Naive thymus-derived CD8-positive, alpha-beta T cell (primary cell): ENCODE measurements at regions not wholly inside any gene's neighbourhood (a gene's known extent, or its start where the extent isn't known, plus 50 kb on each side); places are given as distances from the start of the nearest gene placed in this dataset.
"Not testable (repeated sequence)": the region's sequence is repeated elsewhere in the genome, so short reads cannot be mapped to it uniquely, and the experiment has no call there.

Experiments
- ATAC-seq, 2 donors: fragments of 150-1000 bp; cut with Tn5 transposase in 1 of 2; sonication (Bioruptor Pico), chemical (Tn5 transposase) in 1 of 2; 1 replicate in 1 of 2; 2 replicates in 1 of 2; pipeline ENCODE4 v1.10.0; 2021; ENCODE audit warnings: mild to moderate bottlenecking in 2 of 2, moderate library complexity in 2 of 2
- POLR2A ChIA-PET: fragments of 350-600 bp; sonication (Branson Sonifier 250); formaldehyde crosslinking; loops from one replicate; lab custom pipeline; 2021; ENCODE audit warnings: antibody characterized with exemption; lab: Charles Lee
- DNase-seq, 10 donors: peaks; one replicate each; pipeline versions ENCODE4 v3.0.0 to v3.0.0-alpha.2; 2020 to 2022
- H3K27ac Mint-ChIP-seq, 10 donors: one replicate each; pipeline ENCODE4 v1.8.0; 2020 to 2022; ENCODE audit warnings: mild to moderate bottlenecking in 10 of 10, mixed read lengths in 10 of 10, moderate library complexity in 4 of 10, inconsistent platforms in 1 of 10
- H3K27me3 Mint-ChIP-seq, 5 donors: one replicate each; pipeline ENCODE4 v1.8.0; 2021 to 2022; ENCODE audit warnings: mixed read lengths in 5 of 5
- H3K36me3 Mint-ChIP-seq, 3 donors: one replicate each; pipeline ENCODE4 v1.8.0; 2020 to 2022; ENCODE audit warnings: mixed read lengths in 3 of 3, mild to moderate bottlenecking in 2 of 3, inconsistent platforms in 1 of 3
- H3K4me1 Mint-ChIP-seq, 4 donors: one replicate each; pipeline ENCODE4 v1.8.0; 2021 to 2022; ENCODE audit warnings: mixed read lengths in 4 of 4
- H3K4me3 Mint-ChIP-seq, 10 donors: one replicate each; pipeline ENCODE4 v1.8.0; 2020 to 2022; ENCODE audit warnings: mild to moderate bottlenecking in 10 of 10, mixed read lengths in 10 of 10, moderate library complexity in 6 of 10, inconsistent platforms in 1 of 10
- H3K9me3 Mint-ChIP-seq, 9 donors: one replicate each; pipeline ENCODE4 v1.8.0; 2020 to 2022; ENCODE audit warnings: mixed read lengths in 9 of 9, mild to moderate bottlenecking in 3 of 9, inconsistent platforms in 1 of 9, moderate library complexity in 1 of 9

GRCh38 chr7:109622320-109622719, 1052.6 kb downstream of the DNAJB9 start:
- no peak overlapping the region for H3K27ac Mint-ChIP-seq
- no peak for DNase-seq
- no peaks in the 10 kb centered on the region for H3K4me1 Mint-ChIP-seq
- H3K36me3 Mint-ChIP-seq = peaks cover 0 to 4% (median 0%) of the 10 kb centered on the region in 3 donors
- POLR2A ChIA-PET = no interaction called here
- H3K9me3 Mint-ChIP-seq = peaks cover 0 to 20% (median 4%) of the 10 kb centered on the region in 9 donors
- H3K4me3 Mint-ChIP-seq = no peak overlapping the region
- no peak for ATAC-seq
- H3K27me3 Mint-ChIP-seq = no peaks in the 10 kb centered on the region

DNA sequence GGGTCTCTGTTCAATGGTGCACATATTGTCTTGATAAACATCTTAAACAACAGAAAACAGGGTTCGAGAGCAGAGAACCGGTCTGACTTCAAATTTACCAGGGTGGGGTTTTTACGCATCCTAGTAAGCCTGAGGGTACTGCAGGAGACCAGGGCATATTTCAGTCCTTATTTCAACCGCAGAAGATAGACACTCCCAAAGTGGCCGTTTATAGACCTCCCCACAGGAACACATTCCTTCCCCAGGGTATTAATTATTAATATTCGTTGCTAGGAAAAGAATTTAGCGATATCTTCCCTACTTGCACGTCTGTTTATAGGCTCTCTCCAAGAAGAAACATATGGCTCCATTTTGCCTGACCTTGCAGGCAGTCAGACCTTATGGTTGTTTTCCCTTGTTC, 1063.2 kb downstream of the DNAJB9 start:
- DNase-seq, POLR2A ChIA-PET, H3K27ac Mint-ChIP-seq, ATAC-seq, H3K4me1 Mint-ChIP-seq, H3K36me3 Mint-ChIP-seq, H3K27me3 Mint-ChIP-seq, H3K4me3 Mint-ChIP-seq: not testable (repeated sequence)
- peaks cover 2 to 20% (median 10%) of the 10 kb centered on the region in 9 donors for H3K9me3 Mint-ChIP-seq

DNA sequence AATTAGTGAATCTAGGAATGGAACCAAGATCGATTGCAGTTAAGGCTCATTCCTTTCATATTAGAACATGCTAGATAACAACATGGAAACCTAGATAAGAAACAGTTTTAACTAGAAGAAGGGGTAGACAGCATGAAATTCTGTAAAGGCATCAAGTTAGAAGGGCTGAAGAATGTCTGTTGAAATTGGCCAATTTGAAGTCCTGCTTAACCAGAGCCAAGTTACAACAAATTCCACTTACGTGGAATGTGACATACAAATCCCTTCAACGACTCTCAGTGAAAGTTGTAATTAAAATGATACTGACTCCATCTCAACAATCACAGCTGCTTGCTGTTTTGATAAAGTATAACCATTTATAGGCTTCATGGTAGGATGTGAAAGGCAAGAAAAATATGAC, 1065.7 kb downstream of the DNAJB9 start:
- Mint-ChIP-seq H3K27ac (no peak overlapping the region), H3K36me3 (peaks cover 0 to 9% (median 0%) of the 10 kb centered on the region in 3 donors)
- DNase-seq = no peak

GRCh38 chr7:109637428-109637990, 1067.8 kb downstream of the DNAJB9 start:
- DNase-seq (no peak), ATAC-seq (no peak)
- Mint-ChIP-seq H3K9me3 (peaks cover 1 to 11% (median 6%) of the 10 kb centered on the region in 9 donors), H3K4me1 (no peaks in the 10 kb centered on the region), H3K36me3 (peaks cover 0 to 1% (median 0%) of the 10 kb centered on the region in 3 donors), H3K27ac (no peak overlapping the region), H3K4me3 (no peak overlapping the region), H3K27me3 (no peaks in the 10 kb centered on the region)
- POLR2A ChIA-PET = no interaction called here

More for the DNA sequence above, 1065.7 kb downstream of the DNAJB9 start:
- H3K4me3 Mint-ChIP-seq = no peak overlapping the region
- peaks cover 2 to 18% (median 10%) of the 10 kb centered on the region in 9 donors for H3K9me3 Mint-ChIP-seq
- H3K4me1 Mint-ChIP-seq = no peaks in the 10 kb centered on the region
- POLR2A ChIA-PET = no interaction called here
- no peaks in the 10 kb centered on the region for H3K27me3 Mint-ChIP-seq
- no peak for ATAC-seq

GRCh38 chr7:109638321-109638720, 1068.6 kb downstream of the DNAJB9 start:
- Mint-ChIP-seq H3K27ac (no peak overlapping the region), H3K9me3 (peaks cover 0 to 6% (median 0%) of the 10 kb centered on the region in 9 donors), H3K4me1 (no peaks in the 10 kb centered on the region), H3K4me3 (no peak overlapping the region), H3K27me3 (no peaks in the 10 kb centered on the region), H3K36me3 (no peaks in the 10 kb centered on the region)
- DNase-seq (no peak), ATAC-seq (no peak)
- POLR2A ChIA-PET = no interaction called here

DNA sequence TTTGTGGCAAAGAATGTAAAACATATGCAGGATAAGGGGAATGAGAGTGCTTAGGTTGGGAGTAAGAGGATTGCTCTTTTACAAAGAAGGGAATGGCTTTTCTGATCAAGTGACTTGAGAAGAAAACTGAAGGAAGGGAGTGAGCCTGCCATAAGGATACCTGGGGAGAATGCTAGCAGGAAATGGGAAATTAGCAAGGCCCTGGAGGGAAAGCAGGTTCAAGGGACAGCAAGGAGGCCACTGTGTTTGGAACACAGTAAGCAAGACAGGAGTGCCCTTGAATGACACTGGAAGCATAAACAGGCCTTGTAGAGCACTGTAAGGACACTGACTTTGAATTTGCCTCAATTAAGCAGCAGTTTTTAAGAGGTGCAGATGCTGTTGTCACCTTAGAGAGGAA, 1069.9 kb downstream of the DNAJB9 start:
- Mint-ChIP-seq H3K4me1 (no peaks in the 10 kb centered on the region), H3K27me3 (no peaks in the 10 kb centered on the region), H3K36me3 (no peaks in the 10 kb centered on the region), H3K9me3 (peaks cover 0 to 6% (median 0%) of the 10 kb centered on the region in 9 donors), H3K4me3 (no peak overlapping the region), H3K27ac (no peak overlapping the region)
- POLR2A ChIA-PET = no interaction called here
- DNase-seq (no peak), ATAC-seq (no peak)

DNA sequence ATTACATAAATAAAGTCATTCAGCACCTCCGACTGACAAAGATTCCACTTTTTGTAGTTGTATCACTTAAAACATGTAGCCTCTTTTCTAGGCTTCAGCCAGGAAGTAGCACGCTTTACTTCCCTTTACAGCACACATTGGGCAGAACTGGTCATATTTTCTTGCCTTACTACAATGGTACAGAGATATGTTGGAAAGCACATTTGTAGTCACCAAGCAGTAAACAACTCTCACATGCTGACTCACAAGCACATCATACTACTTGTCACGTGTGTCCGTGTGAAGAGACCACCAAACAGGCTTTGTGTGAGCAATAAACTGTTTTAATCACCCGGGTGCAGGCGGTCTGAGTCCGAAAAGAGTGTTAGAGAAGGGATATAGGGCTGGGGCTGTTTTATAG, 1071.8 kb downstream of the DNAJB9 start:
- H3K4me3 Mint-ChIP-seq = no peak overlapping the region
- POLR2A ChIA-PET = no interaction called here
- no peaks in the 10 kb centered on the region for H3K4me1 Mint-ChIP-seq
- no peaks in the 10 kb centered on the region for H3K36me3 Mint-ChIP-seq
- no peak for ATAC-seq
- no peaks in the 10 kb centered on the region for H3K27me3 Mint-ChIP-seq
- H3K27ac Mint-ChIP-seq = no peak overlapping the region
- DNase-seq = no peak
- peaks cover 0 to 9% (median 0%) of the 10 kb centered on the region in 9 donors for H3K9me3 Mint-ChIP-seq

- H3K4me1 Mint-ChIP-seq = no peaks in the 10 kb centered on the region
- ATAC-seq (no peak), DNase-seq (no peak)
- H3K27ac Mint-ChIP-seq = no peak overlapping the region
- no peaks in the 10 kb centered on the region for H3K27me3 Mint-ChIP-seq
- H3K4me3 Mint-ChIP-seq = no peak overlapping the region
- POLR2A ChIA-PET = no interaction called here
- no peaks in the 10 kb centered on the region for H3K36me3 Mint-ChIP-seq
- H3K9me3 Mint-ChIP-seq = peaks cover 0 to 12% (median 3%) of the 10 kb centered on the region in 9 donors
Measured at GRCh38 chr7:109646124-109646523, 1076.5 kb downstream of the DNAJB9 start.

DNA sequence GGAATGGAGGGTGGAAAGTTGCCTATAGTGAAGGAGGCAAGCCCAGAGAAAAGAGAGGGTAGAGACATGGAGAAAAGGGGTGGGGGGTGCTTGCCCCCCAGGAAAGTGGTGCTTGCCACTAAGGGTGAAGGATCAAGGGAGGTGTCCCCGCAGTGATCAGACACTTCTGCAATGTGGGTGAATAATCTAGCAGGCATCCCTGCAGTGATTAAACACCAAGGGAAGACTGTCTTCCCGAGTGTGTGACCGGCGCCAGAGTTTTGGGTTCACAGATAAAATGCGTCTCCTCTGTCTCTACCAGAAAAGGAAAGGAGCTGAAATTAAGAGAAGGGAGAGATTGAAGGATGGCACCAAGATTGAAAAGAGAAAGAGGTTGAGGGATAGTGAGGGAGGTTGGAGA, 1076.9 kb downstream of the DNAJB9 start:
- H3K36me3 Mint-ChIP-seq, H3K27me3 Mint-ChIP-seq, ATAC-seq, POLR2A ChIA-PET, DNase-seq, H3K4me1 Mint-ChIP-seq, H3K4me3 Mint-ChIP-seq, H3K27ac Mint-ChIP-seq: not testable (repeated sequence)
- peaks cover 0 to 12% (median 3%) of the 10 kb centered on the region in 9 donors for H3K9me3 Mint-ChIP-seq

DNA sequence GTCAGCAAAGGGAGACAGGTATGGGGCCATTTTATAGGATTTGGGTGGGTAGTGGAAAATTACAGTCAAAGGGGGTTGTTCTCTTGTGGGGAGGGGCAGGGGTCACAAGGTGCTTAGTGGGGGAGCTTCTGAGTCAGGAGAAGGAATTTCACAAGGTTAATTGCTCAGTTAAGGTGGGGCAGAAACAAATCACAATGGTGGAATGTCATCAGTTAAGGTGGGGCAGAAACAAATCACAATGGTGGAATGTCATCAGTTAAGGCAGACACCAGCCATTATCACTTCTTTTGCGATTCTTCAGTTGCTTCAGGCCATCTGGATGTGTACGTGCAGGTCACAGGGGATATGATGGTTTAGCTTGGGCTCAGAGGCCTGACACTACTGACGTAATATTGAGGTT, 1077.6 kb downstream of the DNAJB9 start:
- H3K4me3 Mint-ChIP-seq, H3K4me1 Mint-ChIP-seq, H3K36me3 Mint-ChIP-seq, ATAC-seq, POLR2A ChIA-PET, H3K27ac Mint-ChIP-seq, H3K27me3 Mint-ChIP-seq, DNase-seq: not testable (repeated sequence)
- peaks cover 0 to 12% (median 4%) of the 10 kb centered on the region in 9 donors for H3K9me3 Mint-ChIP-seq

- H3K4me3 Mint-ChIP-seq = no peak overlapping the region
- no peaks in the 10 kb centered on the region for H3K27me3 Mint-ChIP-seq
- H3K27ac Mint-ChIP-seq = no peak overlapping the region
- DNase-seq = no peak
- no peaks in the 10 kb centered on the region for H3K4me1 Mint-ChIP-seq
- H3K36me3 Mint-ChIP-seq = no peaks in the 10 kb centered on the region
- POLR2A ChIA-PET = no interaction called here
- ATAC-seq = no peak
- H3K9me3 Mint-ChIP-seq = peaks cover 0 to 2% (median 0%) of the 10 kb centered on the region in 9 donors
Measured at GRCh38 chr7:109659261-109659660, 1089.6 kb downstream of the DNAJB9 start.

GRCh38 chr7:109660401-109660800, 1090.7 kb downstream of the DNAJB9 start:
- no peaks in the 10 kb centered on the region for H3K36me3 Mint-ChIP-seq
- DNase-seq = no peak
- no peak for ATAC-seq
- POLR2A ChIA-PET = no interaction called here
- no peak overlapping the region for H3K4me3 Mint-ChIP-seq
- H3K27ac Mint-ChIP-seq = no peak overlapping the region
- no peaks in the 10 kb centered on the region for H3K4me1 Mint-ChIP-seq
- H3K27me3 Mint-ChIP-seq = no peaks in the 10 kb centered on the region
- peaks cover 0 to 2% (median 0%) of the 10 kb centered on the region in 9 donors for H3K9me3 Mint-ChIP-seq

GRCh38 chr7:109663806-109664205, 1094.1 kb downstream of the DNAJB9 start:
- H3K9me3 Mint-ChIP-seq = peaks cover 0 to 7% (median 0%) of the 10 kb centered on the region in 9 donors
- H3K27ac Mint-ChIP-seq = no peak overlapping the region
- POLR2A ChIA-PET = no interaction called here
- H3K36me3 Mint-ChIP-seq = no peaks in the 10 kb centered on the region
- H3K27me3 Mint-ChIP-seq = no peaks in the 10 kb centered on the region
- ATAC-seq (no peak), DNase-seq (no peak)
- no peak overlapping the region for H3K4me3 Mint-ChIP-seq
- H3K4me1 Mint-ChIP-seq = no peaks in the 10 kb centered on the region

GRCh38 chr7:109687269-109687668, 1117.6 kb downstream of the DNAJB9 start:
- peaks cover 0 to 27% (median 7%) of the 10 kb centered on the region in 9 donors for H3K9me3 Mint-ChIP-seq
- ATAC-seq, H3K4me3 Mint-ChIP-seq, H3K4me1 Mint-ChIP-seq, POLR2A ChIA-PET, H3K27me3 Mint-ChIP-seq, DNase-seq, H3K27ac Mint-ChIP-seq, H3K36me3 Mint-ChIP-seq: not testable (repeated sequence)
